GM13976 (cell line): ENCODE measurements at regions not wholly inside any gene's neighbourhood (a gene's known extent, or its start where the extent isn't known, plus 50 kb on each side); places are given as distances from the start of the nearest gene placed in this dataset.

Source experiments
- DNase-seq: peaks from one replicate; pipeline ENCODE4 v3.0.0; 2012; ENCODE audit warnings: low spot score
- CTCF ChIP-seq: IDR thresholded peaks from 2 replicates; pipeline ENCODE4 v1.5.1; 2012; ENCODE audit warnings: borderline replicate concordance, mild to moderate bottlenecking; ENCODE audit not compliant: insufficient read depth; ENCODE audit errors: extremely low read depth, missing control alignments, control extremely low read depth
- in situ Hi-C: fragments of 300-500 bp; cut with MboI; formaldehyde crosslinking; loops from one replicate; pipeline ENCODE4 v1.12.0; 2022; ENCODE audit warnings: low sequenced_read_pairs, mixed read lengths, inconsistent platforms; ENCODE audit not compliant: unreplicated experiment

- no peak for TF ChIP-seq CTCF
- DNase-seq, result peak; percentile 20
- in situ Hi-C loops, result loop anchor here (25.0 kb wide), 1 partner anchor 556 kb away; no protein-coding TSS in a partner anchor
These were observed 327.6 kb upstream of the CNR1 start for GRCh38 chr6:88493717-88494116.

GRCh38 chr6:88492824-88493223, 326.7 kb upstream of the CNR1 start:
- in situ Hi-C loops, result loop anchor here (25.0 kb wide), 1 partner anchor 556 kb away; no protein-coding TSS in a partner anchor
- peak; percentile 11 for TF ChIP-seq CTCF
- DNase-seq, result no peak

- DNase-seq, result no peak
- no peak for TF ChIP-seq CTCF
- in situ Hi-C loops, result loop anchor here (25.0 kb wide), 1 partner anchor 555 kb away; no protein-coding TSS in a partner anchor
These were observed 326.1 kb upstream of the CNR1 start for GRCh38 chr6:88492241-88492640.

- DNase-seq, result no peak
- no peak for TF ChIP-seq CTCF
- in situ Hi-C loops, result loop anchor here (25.0 kb wide), 1 partner anchor 554 kb away; no protein-coding TSS in a partner anchor
These were observed 325.2 kb upstream of the CNR1 start for GRCh38 chr6:88491266-88491880.

- no peak for TF ChIP-seq CTCF
- no peak for DNase-seq
- in situ Hi-C loops, result loop anchor here (25.0 kb wide), 1 partner anchor 554 kb away; no protein-coding TSS in a partner anchor
These were observed 324.7 kb upstream of the CNR1 start for GRCh38 chr6:88490908-88491264.

- no peak for DNase-seq
- no peak for TF ChIP-seq CTCF
- in situ Hi-C loops, result loop anchor here (25.0 kb wide), 1 partner anchor 553 kb away; no protein-coding TSS in a partner anchor
These were observed 324.2 kb upstream of the CNR1 start for GRCh38 chr6:88490195-88490907.
